ENCODE measurements at regions not wholly inside any gene's neighbourhood (a gene's known extent, or its start where the extent isn't known, plus 50 kb on each side); places are given as distances from the start of the nearest gene placed in this dataset.

GRCh38 chr21:38956856-38957571 is 151.3 kb downstream of the ETS2 start:
- no peak for DNase-seq (ENCODE audit: low spot score)

GRCh38 chr21:38956521-38956855 is 150.8 kb downstream of the ETS2 start:
- DNase-seq (ENCODE audit: low spot score), result no peak

- DNase-seq (ENCODE audit: low spot score), result no peak
Observed at GRCh38 chr21:38956007-38956406, 150.3 kb downstream of the ETS2 start.

- no peak for DNase-seq (ENCODE audit: low spot score)
Observed at GRCh38 chr21:38955495-38955894, 149.8 kb downstream of the ETS2 start.

GRCh38 chr21:38954588-38955004 is 148.9 kb downstream of the ETS2 start:
- no peak for DNase-seq (ENCODE audit: low spot score)

- no peak for DNase-seq (ENCODE audit: low spot score)
Observed at GRCh38 chr21:38953516-38953915, 147.8 kb downstream of the ETS2 start.

- no peak for DNase-seq (ENCODE audit: low spot score)
Observed at GRCh38 chr21:38952890-38953289, 147.2 kb downstream of the ETS2 start.

- DNase-seq (ENCODE audit: low spot score), result no peak
Observed at GRCh38 chr21:38951095-38951730, 145.5 kb downstream of the ETS2 start.

GRCh38 chr21:38950435-38951094 is 144.8 kb downstream of the ETS2 start:
- no peak for DNase-seq (ENCODE audit: low spot score)

GRCh38 chr21:38949070-38949380 is 143.3 kb downstream of the ETS2 start:
- no peak for DNase-seq (ENCODE audit: low spot score)

GRCh38 chr21:38948377-38949069 is 142.8 kb downstream of the ETS2 start:
- DNase-seq (ENCODE audit: low spot score), result no peak

GRCh38 chr21:38945545-38946245 is 140.0 kb downstream of the ETS2 start:
- DNase-seq (ENCODE audit: low spot score), result no peak

- no peak for DNase-seq (ENCODE audit: low spot score)
Observed at GRCh38 chr21:38944903-38945302, 139.2 kb downstream of the ETS2 start.

GRCh38 chr21:38944402-38944801 is 138.7 kb downstream of the ETS2 start:
- no peak for DNase-seq (ENCODE audit: low spot score)

GRCh38 chr21:38942748-38943211 is 137.1 kb downstream of the ETS2 start:
- DNase-seq (ENCODE audit: low spot score), result no peak

GRCh38 chr21:38938769-38939168 is 133.0 kb downstream of the ETS2 start:
- DNase-seq (ENCODE audit: low spot score), result no peak

- DNase-seq (ENCODE audit: low spot score), result no peak
Observed at GRCh38 chr21:38938343-38938742, 132.6 kb downstream of the ETS2 start.

- no peak for DNase-seq (ENCODE audit: low spot score)
Observed at GRCh38 chr21:38937844-38938243, 132.1 kb downstream of the ETS2 start.

GRCh38 chr21:38937286-38937790 is 131.6 kb downstream of the ETS2 start:
- DNase-seq (ENCODE audit: low spot score), result no peak

- no peak for DNase-seq (ENCODE audit: low spot score)
Observed at GRCh38 chr21:38936240-38936639, 130.5 kb downstream of the ETS2 start.

- DNase-seq (ENCODE audit: low spot score), result no peak
Observed at GRCh38 chr21:38933731-38934130, 128.0 kb downstream of the ETS2 start.

GRCh38 chr21:38931291-38931690 is 125.6 kb downstream of the ETS2 start:
- DNase-seq (ENCODE audit: low spot score), result no peak
